HG02571 (cell line): ENCODE measurements at regions not wholly inside any gene's neighbourhood (a gene's known extent, or its start where the extent isn't known, plus 50 kb on each side); places are given as distances from the start of the nearest gene placed in this dataset.
"Not testable (repeated sequence)": the region's sequence is repeated elsewhere in the genome, so short reads cannot be mapped to it uniquely, and the experiment has no call there.

Experiments
- ATAC-seq: cut with Tn5 transposase; IDR thresholded peaks from one replicate; pipeline ENCODE4 v1.9.1; 2021; ENCODE audit warnings: mild to moderate bottlenecking, moderate library complexity; ENCODE audit not compliant: unreplicated experiment

DNA sequence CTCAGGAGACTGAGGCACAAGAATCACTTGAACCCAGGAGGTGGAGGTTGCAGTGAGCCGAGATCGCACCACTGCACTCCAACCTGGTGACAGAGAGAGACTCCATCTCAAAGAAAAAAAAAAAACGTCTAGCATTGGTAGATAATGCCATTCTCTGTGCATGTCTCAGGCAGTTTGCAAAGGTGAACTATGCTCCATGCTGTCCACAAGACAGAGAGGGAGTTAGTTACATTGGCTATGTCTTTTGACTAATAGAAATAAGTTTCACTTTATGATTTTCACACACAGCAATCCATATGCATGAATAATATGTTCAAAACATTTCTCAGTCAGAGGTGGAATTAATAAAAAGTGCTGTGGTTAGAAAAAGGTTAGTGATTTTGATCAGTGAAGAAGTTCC is 591.4 kb downstream of the ETS1 start:
- no peak for ATAC-seq

DNA sequence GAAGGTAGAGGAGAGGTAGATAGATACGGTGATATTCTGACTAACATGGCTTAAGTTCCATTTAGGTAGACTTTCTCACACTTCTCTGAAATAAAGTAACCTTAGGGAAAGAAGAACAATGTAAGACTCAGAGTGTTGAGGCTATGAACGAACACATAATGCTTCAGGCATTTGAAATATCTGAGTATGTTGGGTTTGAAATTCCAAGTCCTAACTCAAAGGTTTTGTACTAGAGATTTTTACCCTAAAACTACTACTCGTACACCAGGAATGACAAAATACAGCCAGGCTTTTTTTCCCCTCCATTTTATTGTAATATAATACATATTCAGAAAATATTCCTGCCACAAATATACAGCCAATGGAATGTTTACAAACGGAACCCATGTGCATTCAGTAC is 592.6 kb downstream of the ETS1 start:
- ATAC-seq, result no peak

DNA sequence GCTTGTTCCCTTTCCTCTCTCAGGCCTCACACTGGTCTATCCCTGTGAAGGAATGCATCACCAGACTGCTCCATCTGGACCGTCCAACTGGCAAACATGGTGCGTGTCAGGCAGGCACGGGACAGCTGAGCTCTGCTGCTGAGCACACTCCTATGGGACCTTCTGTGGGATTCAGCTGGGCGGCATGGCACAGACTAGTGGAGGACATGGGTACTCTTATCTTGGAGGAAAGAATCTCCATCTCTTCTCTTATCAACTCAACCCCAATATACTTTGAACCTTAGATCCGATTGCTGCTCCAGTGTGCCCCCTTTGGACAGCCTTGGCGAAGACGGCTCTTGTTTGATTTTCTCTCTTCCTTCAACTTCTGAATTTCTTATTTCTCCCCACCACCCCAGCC is 593.6 kb downstream of the ETS1 start:
- no peak for ATAC-seq

DNA sequence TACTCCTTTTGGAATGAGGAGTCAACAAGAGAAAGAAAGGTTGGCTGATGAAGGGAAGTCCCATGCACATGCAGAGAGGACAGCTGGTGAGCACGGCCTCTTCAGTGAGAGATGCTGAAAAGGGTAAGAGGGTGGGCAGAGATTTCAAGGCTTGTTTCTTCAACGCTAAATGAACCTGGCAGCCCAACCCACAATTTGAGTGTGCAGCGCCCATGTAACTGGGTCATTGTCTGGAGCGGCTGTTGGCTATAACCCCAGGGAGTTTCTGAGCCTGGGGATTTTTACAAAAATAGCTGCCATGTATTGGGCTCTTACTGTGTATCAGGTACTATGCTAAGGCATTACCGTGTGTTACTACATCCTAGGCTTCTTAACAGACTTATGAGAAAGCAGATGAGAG is 594.1 kb downstream of the ETS1 start:
- ATAC-seq, result no peak

DNA sequence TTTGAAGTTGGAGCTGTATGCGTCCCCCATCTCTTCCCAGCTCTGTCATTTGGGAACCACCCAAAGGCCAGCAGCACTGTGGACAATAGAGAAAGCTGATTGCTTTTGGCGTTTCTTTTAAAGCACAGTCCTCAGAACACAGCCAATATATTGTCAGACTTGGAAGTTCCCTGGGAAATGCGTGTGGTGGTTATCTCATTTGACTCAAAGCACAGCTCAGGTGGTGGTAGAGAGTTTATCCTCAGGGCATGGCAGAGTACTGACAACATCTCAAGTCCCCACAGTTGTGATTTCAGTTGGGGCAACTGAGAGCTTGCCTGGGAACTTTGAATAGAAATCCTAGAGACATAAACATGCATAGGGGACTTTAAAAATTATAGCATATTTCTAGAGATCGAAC is 601.3 kb downstream of the ETS1 start:
- no peak for ATAC-seq

DNA sequence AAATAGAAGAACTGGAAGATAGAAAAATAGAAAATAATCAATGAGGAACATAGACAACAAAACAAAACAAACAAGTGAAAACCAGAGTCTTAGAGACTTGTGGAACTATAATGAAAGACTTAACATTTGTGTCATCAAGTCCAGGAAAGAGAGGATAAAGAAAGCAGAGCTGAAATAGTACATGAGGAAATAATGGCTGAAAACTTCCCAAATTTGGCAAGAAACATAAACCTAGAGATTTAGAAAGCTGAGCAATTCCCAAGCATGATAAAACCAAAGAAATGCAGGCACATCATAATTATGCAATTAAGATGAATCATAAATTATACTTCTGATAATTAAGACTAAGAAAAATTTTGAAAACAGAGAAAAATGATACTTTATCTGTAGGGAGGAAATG is 614.5 kb downstream of the ETS1 start:
- no peak for ATAC-seq

DNA sequence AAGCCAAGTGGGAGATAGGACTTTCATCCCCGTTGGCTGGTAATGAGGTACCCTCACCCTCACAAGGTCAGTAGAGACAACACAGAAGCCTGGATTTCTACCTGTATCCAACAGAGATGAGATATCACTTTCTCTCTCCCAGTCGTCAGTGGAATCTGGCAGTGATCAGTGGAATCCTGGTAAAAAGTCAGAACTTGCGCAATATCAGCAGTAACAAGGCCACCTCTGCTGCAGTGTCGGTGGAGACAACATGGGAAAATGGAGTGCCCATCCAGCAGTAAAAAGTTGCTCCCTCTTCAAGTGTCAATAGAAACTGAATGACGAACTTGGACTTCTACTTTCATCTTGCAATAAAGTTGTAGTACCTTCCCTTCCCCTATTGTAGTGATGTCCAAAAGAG is 615.9 kb downstream of the ETS1 start:
- ATAC-seq, result no peak

DNA sequence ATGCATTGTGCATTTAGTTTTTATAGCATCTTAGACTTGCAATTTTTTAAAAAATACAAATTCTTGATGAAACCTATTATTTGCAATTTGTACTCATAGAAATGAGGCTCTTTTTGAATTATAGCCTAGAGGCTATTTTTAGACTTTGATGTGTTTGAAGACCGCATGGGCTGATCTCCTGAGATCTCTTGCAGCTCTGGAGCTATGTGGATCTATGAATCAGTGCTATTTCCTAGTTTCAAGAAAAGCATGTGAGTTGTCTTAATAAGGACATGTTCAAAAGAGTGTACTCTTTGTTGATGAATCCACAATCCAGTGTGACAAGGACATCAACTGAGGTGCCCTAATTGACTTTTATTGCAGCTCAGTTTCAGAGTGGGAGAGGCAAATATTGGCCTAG is 620.5 kb downstream of the ETS1 start:
- no peak for ATAC-seq

DNA sequence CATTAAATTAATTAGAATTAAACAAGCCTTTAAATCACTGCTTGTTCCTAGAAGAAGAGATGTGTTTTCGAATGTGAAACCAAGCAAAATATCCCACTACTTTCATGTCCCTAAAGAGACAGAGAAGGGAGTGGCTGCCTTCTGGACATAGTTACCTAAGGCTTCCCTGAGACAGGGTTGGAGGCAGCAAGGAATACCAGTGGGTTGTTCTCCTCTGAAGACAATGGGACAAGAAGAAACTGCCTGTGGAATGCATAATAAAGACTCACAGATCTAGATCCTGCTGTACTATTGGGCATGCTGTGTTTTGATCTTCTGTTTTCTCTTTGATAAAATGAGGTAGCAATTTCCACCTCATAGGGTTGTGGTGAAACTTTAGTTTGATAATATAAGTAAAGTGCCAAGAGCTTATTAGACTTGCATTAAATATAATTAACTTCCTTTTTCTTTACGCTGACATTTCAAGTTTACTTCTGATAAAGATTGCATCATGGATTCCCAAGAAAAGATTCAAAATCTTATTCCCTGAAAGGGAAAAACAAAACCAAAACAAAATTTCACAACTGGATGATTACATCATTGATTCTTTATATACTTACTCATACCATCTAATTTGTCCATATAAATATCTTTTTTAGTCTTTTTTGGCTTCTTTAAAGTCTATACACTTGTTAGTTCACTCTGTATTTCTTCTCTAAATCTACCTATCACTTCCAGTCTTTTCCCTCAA is 621.3 kb downstream of the ETS1 start:
- ATAC-seq, result no peak

DNA sequence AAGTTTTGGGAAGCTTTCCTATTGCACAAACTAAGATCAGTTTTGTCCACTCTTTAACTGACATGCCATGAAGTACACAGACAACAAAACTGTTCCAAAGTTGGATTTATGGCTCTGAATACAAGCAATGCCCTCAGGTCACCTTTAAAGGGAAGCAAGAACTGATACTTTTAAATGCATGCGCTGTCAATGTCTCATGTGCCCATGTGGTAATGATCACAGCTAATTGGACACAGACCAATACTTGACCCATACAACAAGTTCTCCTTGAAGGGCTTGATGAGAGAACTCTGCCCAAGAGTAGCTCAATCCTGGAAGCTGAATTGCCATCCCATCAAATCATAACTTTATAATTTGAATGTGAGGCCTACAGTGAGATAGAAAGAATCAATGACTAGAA is 624.9 kb downstream of the ETS1 start:
- ATAC-seq, result no peak

DNA sequence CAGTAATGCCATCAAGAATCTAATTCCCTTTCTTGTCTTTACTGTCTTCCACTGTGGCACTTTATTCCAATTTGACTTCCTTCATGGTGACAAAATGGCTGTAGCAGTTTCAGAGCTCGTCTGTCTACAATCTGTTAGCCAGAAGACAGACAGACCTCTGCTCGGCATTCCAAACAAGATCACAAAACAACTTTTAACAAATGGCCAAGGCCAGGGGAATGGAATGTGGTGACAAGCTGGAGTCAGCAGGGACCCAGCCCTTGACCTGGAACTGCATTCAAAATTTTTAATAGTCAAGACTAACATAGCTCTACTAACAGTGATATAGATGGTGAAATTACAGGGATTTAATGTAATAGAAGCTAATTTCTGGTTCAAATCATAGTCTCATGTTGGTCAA is 637.2 kb downstream of the ETS1 start:
- no peak for ATAC-seq

DNA sequence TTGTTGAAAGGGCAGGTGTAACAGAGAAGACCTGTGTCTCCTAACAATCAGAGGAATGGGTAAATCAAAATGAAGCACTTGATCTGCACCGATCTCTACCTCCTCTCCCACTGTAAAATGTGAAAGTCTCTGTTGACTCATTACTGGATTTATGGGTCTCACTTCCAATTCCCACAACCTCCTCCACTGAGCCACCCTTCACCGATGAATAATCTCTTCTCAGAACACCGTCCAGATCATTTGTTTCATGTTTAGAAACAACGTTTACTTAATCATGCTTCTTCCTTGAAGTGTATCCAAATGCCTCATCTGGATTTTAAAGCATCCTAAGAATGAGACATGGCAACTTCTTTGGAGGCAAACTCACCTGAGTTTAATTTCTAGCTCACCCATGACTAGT is 643.6 kb downstream of the ETS1 start:
- no peak for ATAC-seq

DNA sequence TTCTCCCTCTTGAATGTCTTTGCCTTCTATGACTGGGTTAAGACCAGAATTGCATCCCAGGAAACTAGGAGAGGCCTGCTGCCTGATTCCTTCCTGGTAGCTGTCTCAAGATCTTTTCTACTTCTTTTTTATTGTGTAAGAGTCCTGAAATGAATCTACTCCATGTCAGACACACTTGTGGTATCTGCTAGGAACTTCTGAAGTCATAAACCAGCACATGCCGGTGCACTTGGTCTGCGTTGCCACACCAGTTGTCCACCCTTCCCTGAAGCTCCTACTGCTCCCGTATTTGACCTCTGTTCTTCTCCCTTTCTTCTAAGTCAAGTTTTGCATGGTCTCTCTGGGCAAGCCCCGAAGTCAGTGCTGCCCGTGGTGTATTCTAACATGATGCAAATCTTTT is 644.2 kb downstream of the ETS1 start:
- no peak for ATAC-seq

DNA sequence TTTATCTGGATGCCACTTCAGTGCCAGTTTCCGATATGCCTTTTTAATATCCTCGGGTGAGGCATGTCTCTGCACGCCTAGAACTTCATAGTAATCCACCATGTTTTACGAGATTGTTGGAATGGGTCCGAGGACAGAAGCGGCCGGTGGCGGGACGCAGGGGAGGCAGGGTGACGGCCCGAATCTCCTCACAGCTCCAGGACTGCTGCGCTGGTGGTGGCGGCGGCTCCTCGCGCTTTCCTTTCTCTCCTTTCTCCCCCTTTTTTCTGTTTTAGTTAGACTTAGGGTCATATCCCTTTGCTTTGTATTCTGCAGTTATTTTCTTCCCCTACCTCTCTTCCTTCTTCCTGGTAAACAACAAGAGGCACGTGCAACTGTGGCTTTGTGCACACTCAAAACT is 645.8 kb downstream of the ETS1 start:
- ATAC-seq, result not testable (repeated sequence)

DNA sequence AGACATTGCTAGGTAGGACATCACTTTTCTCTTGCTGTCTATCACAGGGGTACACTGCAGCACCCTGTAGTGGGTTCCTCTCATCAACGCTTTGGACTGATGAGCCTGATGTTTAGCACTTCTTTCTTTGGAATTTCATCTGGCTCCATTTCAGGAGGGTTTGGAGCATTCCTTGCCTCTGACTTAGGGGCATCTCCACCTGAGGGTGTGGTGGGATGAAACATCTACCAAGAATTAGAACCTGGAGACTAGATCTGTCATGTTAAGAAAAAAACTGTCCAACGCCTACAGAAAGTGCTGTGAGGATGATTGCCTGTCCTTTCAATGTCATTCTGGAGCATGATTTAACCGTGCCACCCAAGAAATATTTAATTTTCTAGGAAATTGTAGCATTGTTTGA is 648.4 kb downstream of the ETS1 start:
- no peak for ATAC-seq

DNA sequence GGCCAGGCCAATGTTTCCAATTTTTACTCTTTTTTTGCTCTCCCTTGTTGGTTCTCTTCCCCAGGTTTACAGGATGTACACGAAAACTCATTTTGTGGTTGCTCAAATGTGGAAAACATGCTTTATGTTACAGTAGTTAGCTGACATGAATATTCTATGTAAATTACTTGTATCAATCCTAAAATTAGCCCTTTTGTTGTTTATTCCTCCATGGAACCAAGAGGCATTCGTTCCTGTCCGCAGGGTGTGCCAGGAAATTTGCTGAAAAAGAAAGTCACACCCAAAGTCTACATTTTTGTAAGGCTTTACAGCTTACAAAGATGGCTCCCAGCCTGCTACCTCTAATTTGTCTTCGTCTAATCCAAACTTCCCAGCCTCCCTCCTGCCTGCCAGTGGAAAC is 652.3 kb downstream of the ETS1 start:
- ATAC-seq, result no peak

DNA sequence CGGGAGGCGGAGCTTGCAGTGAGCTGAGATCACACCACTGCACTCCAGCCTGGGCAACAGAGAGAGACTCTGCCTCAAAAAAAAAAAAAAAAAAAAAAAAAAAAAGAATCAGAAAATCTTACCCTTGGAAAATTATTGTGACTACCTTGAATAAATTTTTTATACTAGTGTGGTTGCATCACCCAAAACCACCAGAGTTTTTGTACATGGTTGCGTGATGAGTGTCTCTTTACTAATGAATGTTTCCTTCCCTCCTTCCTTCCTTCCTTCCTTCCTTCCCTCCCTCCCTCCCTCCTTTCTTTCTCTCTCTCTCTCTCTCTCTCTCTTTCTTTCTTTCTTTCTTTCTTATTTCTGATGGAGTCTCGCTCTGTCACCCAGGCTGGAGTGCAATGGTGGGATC is 653.4 kb downstream of the ETS1 start:
- not testable (repeated sequence) for ATAC-seq

DNA sequence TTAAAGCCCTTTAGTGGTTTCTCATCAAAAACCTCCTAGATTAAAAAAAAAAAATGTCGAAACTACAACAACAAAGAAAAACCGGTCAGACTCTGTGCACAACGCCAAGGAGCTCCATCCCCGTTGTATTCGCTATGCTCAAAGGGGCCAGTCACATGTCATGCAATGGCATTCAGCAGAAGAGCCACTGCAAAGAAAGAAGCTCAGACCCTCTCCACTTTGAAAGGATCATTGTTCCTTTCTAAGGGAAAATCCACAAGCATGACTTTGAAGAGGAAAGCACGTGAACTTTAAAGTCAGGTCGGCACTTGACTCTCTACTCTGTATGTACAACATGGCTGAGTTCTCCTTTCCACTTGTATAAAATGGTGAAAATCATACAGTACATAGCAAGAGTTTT is 655.6 kb downstream of the ETS1 start:
- ATAC-seq, result no peak

DNA sequence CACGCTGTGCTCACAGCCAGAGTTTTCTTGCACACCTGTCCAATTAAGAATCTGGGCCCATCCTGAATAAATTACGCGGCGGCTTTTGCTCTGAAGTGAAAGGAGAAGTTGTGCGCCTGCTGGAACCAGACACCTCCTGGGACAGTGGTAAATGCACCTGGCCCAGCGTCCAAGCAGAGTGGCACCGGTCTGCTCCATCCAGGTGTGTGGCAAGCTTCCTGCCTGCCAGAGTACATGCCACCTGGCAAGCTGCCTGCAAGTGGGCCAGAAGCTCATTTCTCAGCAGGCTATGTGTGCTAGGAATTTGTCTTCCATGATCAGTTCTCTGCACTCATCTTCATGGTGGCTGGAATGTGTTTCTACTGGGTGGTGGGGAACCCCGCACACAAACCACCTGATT is 660.6 kb downstream of the ETS1 start:
- ATAC-seq, result no peak

DNA sequence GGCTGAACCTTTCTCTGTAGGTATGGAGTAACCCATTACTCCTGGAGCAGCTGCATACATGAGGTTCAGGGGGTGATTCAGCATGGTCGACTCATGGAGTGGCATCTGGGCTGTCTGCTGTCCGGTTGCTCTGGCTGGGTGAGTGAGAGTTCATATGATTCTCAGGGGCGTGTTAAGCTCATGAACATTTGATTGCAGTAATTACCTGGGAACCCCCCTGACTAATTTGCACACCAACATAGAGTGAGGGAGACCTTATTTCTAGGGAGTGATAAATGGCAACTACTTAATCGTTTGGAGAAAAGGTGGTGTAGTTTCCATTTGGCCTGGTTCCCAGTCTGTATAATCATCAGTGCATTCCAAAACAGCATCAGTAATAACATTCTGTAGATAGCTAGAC is 661.9 kb downstream of the ETS1 start:
- ATAC-seq, result no peak

DNA sequence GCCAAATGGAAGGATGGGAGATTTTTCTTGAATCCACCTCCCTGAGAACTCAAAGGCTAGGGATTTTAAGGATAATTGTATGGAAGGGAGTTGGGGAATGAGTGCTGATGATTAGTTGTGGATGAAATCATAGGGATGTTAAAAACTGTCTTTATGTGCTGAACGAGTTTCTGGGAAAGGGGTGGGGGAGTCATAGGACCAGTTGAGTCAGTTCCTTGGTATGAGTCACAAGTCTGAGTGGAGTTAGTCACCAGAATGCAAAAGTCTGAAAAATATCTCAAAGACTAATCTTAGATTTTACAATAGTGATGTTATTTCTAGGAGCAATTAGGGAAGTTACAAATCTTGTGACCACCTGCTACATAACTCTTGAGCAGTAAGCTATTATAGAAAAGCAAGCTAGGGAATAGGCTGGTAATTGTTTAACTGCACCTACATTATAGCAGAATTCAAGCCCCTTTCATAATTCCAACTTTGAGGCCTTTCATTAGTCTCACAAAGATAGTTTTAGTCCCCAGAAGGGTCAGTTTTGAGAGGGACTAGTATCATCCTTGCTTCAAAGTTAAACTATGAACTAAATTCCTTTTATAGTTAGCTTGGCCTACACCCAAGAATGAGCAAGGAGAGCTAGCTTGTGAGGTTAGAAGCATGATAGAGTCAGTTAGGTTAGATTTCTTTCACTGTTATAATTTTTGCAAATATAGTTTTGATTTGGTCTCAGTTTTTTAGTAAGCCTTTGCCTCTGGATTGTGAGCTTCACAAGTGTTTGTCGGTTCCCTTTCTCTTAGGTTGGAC is 668.0 kb downstream of the ETS1 start:
- ATAC-seq, result no peak

DNA sequence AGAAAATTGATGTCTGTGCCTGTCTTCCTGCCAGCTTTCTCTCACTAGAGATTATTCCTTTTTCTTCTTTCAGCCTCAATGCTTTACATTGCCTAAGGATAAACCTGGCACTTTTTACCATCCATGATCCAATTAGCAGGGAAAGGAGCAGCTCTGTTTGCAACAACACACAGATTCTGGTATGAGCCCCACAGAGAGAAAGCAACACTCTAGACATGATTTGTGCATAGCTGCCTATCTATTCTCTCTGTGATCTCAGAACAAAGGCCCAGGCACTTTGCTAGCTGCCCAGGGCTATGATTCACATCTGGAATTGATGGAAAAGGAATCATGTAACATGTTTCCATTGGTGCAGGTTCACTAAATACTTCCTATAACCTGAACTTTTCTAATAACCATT is 685.0 kb downstream of the ETS1 start:
- no peak for ATAC-seq
